C4-2B (cell line): ENCODE measurements at regions not wholly inside any gene's neighbourhood (a gene's known extent, or its start where the extent isn't known, plus 50 kb on each side); places are given as distances from the start of the nearest gene placed in this dataset.

Experiments
- CTCF ChIP-seq: fragments of 450-650 bp; conservative IDR thresholded peaks from 2 replicates; pipeline ENCODE4 v1.5.1; 2017; ENCODE audit warnings: mild to moderate bottlenecking
- ZFX ChIP-seq: fragments of 450-650 bp; IDR thresholded peaks from 2 replicates; pipeline ENCODE4 v1.6.1; 2017

DNA sequence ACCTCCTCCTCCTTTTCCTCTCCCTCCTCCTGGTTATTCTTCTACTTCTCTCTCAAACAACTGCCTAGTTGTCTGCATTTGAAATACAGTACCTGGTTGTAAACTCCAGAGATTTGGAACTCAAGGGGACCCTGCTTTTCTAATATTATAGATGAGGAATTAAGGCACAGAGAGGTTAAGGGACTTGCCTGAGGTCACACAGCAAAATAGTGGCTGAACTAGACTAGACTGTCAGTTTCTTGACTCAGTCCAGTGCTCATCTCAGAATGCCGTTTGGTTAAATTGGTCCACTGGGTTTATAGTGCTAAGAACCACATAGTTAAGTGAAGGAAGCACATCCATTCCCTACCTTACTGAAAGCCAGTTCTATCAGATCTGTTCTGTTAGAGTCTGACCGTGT is 105.9 kb upstream of the VASH1 start:
- no peak for TF ChIP-seq ZFX
- no peak for TF ChIP-seq CTCF
